GM12875 (cell line): ENCODE measurements at regions not wholly inside any gene's neighbourhood (a gene's known extent, or its start where the extent isn't known, plus 50 kb on each side); places are given as distances from the start of the nearest gene placed in this dataset.
"Not testable (repeated sequence)": the region's sequence is repeated elsewhere in the genome, so short reads cannot be mapped to it uniquely, and the experiment has no call there.

Source experiments
- H3K4me3 ChIP-seq: one replicate; pipeline ENCODE4 v1.5.1; 2011; ENCODE audit warnings: low read depth, low read length, control low read depth
- CTCF ChIP-seq: IDR thresholded peaks from 2 replicates; pipeline ENCODE4 v1.5.1; 2011; ENCODE audit warnings: low read depth, mild to moderate bottlenecking, control low read depth, inconsistent platforms, low read length, moderate library complexity, borderline replicate concordance; ENCODE audit not compliant: insufficient read depth

- TF ChIP-seq CTCF, result no peak
- no peak overlapping the region for H3K4me3 ChIP-seq
These were observed 2049.5 kb upstream of the PRR20A start for GRCh38 chr13:55091172-55091571.

DNA sequence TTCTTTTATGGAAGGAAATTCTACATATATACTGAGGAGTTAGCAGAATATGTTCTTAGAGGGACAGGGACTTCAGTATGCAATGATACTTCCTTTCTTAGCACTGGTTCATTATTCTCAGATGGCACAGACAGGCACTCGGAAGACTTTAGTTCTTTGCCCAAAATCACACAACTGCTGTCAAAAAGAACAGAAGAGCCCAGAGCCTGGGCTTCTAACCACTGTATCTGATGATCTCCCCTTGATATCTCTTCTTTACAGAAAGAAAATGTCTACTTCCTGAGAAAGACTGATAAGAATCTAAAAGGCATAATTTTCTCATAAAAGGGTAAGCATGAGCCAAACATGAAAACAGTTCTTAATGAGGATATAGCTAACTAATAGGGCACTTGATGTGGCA lies 2034.2 kb upstream of the PRR20A start:
- H3K4me3 ChIP-seq, result no peak overlapping the region
- TF ChIP-seq CTCF, result no peak

DNA sequence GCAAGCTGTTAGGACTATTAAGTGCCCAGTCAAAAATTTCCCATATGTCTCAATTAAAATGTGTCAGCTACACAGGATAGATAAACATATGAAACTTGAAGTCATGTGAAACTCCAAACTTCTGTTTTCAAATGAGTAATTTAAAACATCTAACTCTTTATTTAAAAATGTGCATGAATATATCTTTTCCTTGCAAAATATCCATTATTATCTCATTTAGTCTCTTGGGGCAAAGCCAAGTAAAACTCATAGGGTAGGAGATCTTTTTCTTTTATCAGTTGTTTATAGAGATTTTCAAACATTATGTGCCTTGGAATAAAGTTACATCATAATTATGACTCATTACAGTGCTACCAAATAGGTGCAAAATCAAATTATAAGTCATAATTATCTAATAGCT lies 2020.1 kb upstream of the PRR20A start:
- no peak overlapping the region for H3K4me3 ChIP-seq
- no peak for TF ChIP-seq CTCF

DNA sequence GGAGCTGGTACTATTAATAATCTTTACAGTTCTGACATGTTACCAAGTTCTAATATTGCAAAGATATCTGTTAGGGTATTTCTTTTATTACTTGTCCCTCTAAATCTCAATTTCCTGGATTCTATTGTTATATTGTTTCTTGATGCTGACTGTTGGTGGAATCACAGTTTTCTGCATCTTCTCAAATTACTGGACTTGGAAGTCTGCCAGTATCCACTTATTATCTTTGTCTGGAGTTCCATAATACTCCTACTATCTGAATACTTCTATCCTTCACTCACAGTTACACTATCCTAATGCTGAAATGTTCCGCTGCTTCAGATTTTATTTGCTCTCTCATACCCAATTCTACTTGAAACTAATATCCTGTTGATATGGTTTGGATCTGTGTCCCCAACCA lies 1985.7 kb upstream of the PRR20A start:
- TF ChIP-seq CTCF, result no peak
- no peak overlapping the region for H3K4me3 ChIP-seq

- no peak overlapping the region for H3K4me3 ChIP-seq
- no peak for TF ChIP-seq CTCF
These were observed 1981.0 kb upstream of the PRR20A start for GRCh38 chr13:55159765-55160164.

DNA sequence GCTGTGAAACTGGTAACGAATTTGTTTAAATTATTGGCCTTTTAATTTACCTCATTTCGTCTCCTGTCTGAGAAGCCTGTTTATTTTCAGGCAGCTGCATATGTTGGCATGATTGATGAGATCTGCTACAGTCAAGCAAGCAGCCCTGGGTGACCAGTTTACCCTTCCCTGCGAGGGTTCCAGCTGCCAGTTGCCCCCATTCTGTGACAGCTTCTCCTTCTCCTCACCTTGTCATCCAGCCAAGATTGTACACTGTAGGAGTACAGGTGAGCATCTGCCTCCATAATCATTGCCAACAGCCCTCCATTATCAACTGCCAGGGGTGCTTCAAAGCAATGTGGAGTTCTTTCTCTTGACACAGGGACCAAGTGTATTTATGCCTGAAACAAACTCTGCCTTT lies 1979.9 kb upstream of the PRR20A start:
- no peak overlapping the region for H3K4me3 ChIP-seq
- TF ChIP-seq CTCF, result no peak

GRCh38 chr13:55178582-55178981 lies 1962.1 kb upstream of the PRR20A start:
- H3K4me3 ChIP-seq, result not testable (repeated sequence)

- no peak overlapping the region for H3K4me3 ChIP-seq
- no peak for TF ChIP-seq CTCF
These were observed 1949.7 kb upstream of the PRR20A start for GRCh38 chr13:55190996-55191395.
